HG02943 (cell line): ENCODE measurements at regions not wholly inside any gene's neighbourhood (a gene's known extent, or its start where the extent isn't known, plus 50 kb on each side); places are given as distances from the start of the nearest gene placed in this dataset.
"Not testable (repeated sequence)": the region's sequence is repeated elsewhere in the genome, so short reads cannot be mapped to it uniquely, and the experiment has no call there.

Experiments used
- ATAC-seq: cut with Tn5 transposase; IDR thresholded peaks from one replicate; pipeline ENCODE4 v1.9.1; 2021; ENCODE audit warnings: mild to moderate bottlenecking, low read depth, moderate library complexity; ENCODE audit not compliant: unreplicated experiment

DNA sequence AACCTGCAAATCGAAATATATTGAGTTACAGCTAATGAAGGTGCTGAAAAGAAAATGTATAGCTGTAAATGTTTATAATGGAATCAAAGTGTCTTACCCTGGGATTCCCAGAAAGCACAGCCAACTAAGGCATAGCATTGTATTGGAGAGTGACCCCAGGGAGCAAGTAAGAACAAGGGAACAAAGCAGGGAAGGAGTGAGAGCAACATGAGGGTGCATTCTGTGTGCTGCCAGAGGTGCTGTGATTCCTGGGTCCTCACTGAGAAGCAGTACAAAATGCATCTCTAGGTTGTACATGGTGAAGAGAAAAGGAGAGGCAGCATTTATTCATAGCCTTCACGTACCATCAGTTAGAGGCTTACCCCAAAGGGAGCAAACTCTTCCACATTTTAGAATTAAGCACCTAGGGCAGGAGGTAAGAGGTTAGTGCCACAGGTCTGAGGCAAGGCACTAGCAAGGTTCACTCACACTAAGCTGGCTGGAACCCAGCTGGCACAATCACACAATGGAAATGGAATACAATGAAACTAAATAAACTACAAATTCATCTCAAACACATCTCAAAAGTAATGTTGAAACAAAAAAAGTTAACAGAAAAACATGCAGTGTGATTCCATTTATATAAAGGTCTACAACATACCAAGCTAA lies 151.5 kb upstream of the C2CD4B start:
- no peak for ATAC-seq

DNA sequence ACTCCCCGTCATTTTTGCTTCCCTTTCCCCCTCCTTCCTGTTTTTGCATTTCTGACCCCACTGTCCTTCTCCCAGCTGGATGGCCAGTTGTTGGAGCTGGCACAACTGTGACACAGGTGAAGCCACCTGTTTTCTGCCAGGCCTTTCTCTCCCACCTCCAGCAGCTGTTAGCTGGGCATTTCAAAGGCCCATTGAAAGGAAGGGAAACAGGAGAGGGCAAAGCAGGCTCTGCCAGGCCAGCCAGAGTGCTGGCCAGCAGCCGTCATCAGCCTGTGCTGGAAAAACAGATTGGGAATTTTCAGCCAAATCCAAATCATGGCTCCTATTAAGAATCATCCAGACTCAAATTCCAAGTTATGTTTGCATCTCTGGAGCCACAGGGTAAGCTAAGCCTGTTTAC lies 155.2 kb upstream of the C2CD4B start:
- no peak for ATAC-seq

DNA sequence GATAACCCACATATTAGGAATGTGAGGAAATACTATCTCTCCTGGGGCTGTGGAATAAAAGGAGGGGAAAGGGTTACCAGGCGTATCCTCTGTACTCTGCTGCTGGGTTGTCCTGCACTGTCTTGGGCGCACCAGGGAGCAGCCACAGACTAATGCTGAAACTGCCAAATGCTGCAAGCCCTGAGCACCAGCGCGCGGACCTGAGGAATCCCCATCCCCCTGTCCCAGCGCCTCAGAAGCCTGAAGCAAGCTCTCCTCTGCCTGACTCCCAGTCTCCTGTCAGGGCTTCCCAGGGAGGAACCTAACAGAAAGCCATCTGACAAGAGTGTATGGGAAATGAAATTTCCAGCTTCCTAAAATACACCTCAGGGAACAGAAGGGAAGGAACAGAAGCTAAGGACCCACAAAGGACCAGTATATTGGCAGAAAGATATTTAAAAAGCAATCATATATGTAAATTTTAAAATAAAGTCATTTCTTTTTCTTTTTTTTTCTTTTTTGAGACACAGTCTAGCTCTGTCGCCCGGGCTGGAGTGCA lies 158.3 kb upstream of the C2CD4B start:
- no peak for ATAC-seq

DNA sequence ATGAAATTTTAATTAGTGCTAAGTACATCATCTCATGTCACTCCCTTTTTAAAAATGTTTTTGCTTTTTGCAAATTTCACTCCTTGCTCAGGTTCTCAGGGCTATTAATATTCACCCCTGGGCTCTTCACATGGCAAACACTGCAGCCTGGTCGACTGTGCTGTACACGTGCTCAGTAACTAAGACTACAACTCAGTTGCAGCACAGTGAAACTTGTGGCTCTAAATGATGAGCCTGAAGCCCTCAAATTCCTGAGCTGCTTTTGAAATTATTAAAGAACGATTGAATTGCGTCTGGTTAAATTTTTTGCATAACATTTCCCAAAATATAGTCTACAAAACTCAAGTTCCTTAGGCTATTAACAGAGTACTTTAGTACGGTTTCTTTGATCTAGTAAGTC lies 159.3 kb upstream of the C2CD4B start:
- no peak for ATAC-seq

DNA sequence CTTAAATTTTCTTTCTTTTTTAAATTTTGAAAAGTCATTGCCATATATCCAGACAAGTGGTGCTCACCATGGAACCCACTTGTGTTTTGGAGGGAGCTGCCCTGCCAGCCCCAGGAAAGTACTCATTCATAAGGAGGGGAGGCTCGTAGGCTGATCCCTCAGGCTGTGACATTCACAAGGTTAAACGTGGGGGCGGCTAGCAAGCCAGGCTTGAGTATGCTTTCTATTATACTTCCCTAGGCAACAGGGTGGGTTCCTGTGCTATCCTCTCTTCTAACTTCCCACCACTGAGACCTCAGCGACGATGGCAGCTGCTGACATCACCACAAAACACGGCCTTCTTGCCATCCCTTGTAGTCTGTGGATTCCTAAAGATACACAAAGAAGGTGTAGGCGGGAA lies 160.5 kb upstream of the C2CD4B start:
- ATAC-seq: no peak

DNA sequence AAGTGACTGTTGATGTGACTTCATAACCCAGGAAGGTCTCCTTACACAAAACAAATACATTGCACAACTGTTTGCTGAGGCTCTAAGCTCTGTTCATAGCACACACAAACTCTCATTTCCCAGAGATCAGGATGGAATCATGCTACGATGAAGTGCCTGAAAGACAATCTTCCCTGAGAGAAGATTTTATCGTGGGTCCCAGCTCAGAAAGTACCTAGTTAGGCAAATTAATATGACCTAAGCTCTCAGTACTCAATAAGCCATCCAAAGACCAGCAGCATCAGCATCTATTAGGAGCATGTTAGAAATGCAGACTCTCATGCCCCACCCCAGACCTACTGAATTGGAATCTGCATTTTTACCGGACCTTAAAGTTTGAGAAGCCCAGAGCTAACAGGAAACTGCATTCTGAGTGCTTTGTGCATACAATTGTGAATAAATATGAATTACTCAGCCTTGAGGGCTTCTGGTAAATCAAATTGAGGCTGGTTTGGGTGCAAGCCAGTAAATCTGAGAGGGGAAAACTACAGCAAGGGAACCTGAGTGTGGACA lies 161.5 kb upstream of the C2CD4B start:
- ATAC-seq: no peak

DNA sequence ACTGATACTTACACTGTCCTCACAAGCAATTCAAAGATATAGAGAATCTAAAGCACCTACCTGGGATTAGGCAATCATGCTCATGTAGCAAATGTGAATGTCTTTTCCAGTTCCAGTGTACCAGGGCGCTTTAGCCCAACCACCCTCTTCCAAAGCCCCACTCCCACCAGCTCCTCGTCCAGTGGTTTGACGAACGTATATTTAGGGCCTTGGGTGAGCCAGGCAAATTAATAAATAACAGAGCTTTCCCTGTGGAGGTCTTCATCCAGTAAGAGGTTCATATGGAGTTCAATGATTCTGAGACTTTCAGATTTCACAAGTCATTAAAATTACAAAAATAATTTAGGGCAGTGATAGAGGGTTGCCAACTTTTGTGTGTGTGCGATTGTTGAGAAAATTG lies 162.3 kb upstream of the C2CD4B start:
- ATAC-seq: no peak

DNA sequence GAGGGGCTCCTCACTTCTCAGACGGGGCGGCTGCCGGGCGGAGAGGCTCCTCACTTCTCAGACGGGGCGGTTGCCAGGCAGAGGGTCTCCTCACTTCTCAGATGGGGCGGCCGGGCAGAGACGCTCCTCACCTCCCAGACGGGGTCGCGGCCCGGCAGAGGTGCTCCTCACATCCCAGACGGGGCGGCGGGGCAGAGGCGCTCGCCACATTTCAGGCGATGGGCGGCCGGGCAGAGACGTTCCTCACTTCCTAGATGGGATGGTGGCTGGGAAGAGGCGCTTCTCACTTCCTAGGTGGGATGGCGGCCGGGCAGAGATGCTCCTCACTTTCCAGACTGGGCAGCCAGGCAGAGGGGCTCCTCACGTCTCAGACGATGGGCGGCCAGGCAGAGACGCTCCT lies 167.4 kb upstream of the C2CD4B start:
- not testable (repeated sequence) for ATAC-seq

DNA sequence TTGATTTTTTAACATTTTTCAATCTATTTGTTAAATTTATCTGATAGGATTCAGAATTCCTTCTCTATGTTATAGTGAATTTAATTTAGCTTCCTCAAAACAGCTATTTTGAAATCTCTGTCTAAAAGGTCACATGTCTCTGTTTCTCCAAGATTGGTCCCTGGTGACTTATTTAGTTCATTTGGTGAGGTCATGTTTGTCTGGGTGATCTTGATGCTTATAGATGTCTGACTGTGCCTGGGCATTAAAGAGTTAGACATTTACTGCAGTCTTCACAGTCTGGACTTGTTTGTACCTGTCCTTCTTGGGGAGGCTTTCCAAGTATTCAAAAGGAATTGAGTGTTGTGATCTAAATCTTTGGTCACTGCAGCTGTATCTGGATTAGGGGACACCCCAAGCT lies 169.5 kb upstream of the C2CD4B start:
- ATAC-seq: no peak

DNA sequence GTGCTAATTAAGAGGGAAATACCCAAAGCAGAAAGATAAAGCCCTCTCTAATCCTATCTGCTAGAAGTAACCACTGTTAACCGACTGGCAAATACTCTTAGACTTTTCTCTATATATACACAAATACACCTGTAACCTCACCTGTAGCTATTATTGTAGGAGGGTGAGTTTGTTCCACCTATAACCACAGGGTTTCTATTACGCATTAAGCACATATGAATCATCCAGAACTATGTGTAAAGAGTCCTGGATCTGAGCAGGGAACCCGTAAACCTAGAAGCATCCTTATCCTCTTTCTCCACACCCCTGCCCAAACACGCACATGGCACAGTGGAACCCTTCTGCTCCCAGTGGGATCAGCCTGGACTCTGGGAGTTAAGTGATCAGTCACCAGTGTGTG lies 172.8 kb upstream of the C2CD4B start:
- no peak for ATAC-seq

DNA sequence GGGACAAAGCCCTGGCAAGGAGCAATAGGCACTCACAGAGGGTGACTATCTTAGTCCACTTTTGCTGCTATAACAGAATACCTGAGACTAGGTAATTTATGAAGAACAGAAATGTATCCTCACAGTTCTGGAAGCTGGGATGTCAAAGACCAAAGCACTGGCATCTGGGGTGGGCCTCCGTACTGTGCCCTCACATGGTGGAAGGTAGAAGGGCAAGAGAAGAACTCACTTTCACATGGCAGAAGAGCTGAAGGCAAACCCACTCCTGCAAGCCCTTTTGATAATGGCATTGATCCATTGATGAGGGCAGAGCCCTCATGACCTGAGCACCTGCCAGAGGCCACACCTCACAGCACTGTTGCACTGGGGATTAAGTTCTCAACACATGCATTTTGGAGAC lies 173.4 kb upstream of the C2CD4B start:
- ATAC-seq: no peak

DNA sequence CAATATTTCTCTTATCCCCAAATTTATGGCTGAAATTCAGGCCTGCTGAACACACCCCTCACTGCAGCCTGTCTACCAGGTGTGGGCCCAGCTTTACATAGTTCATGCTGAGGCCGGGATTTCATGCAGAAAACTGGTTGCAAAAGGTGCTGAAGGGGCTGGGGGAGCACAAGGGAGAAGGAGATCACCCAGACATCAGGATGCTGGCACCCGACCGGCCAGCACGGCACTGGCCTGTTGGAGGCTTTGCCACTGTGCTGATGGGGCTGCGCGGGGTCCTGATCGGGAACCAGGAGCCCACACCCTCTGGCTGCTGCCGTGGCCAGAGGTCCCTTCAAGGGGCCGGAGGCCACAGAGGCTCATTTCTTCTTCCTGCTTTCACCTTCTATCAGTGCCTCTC lies 177.9 kb upstream of the C2CD4B start:
- ATAC-seq: no peak

DNA sequence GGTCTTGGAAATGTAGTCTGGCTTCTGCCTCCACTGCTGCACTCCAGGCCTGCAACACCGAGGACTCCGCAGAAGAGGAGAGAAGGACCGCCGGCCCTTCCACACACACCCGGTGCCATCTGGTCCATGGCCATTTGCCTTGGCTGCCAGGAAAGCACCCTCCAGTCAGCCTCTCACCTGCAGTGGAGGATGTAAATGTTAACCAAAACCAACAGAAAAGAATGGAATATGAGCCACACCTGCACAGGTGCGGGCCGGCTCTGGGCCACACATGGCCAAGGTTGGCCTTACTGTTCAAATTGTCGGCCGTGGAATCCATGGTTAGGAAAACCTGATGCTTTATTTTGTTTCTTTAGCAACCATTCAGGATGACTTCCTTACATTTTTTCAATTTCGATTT lies 178.3 kb upstream of the C2CD4B start:
- no peak for ATAC-seq

DNA sequence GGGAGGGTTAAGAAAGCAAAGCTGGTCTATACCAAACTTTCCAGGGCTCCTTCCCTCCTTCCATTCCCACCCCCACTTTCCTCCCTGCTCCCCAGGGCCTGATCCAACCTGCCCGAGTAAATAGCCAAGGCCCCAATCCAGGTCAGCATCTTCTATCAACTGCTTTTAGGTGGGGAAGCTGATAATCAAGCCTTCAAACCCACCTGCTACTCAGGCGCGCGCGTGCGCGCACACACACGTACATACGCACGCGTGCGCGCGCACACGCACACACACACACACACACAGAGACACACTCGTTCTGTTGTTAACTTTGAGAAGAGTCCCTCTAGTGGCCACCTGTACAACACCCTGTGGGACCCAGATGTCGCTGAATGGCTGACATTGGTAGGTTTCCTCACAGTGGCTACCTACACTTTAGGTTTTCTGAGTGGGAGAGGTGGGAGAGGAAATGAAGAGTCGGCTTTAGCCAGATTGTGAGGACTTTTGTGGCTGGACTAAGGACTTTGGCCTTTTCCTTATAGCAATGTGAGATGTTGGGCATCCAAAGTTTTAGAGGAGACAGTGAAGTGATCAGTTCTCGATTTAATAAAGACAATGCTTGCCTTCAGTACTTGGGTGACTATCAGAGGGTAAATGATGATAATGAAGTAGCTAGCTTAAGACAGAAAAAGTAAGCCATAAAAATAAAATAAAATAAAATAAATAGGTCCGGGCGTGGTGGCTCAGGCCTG lies 179.9 kb upstream of the C2CD4B start:
- no peak for ATAC-seq

DNA sequence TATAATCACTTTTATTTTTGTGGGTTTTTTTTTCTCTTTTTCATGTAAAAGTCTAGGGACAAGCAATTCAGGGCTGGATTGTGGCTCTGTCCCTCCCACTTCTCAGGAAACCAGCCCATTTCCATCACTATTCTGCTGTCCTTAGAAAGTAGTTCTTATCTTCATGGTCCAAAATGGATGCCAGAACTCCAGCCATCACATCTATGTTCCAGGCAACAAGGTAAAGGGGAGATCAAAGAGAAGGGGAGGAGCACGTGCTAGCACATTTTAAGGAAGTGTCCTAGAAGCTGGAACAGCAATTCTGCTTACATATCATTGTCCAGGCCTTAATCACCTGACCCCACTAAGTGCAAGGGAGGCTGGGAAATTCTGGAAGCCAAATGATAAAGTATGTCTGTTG lies 181.1 kb upstream of the C2CD4B start:
- ATAC-seq: no peak

DNA sequence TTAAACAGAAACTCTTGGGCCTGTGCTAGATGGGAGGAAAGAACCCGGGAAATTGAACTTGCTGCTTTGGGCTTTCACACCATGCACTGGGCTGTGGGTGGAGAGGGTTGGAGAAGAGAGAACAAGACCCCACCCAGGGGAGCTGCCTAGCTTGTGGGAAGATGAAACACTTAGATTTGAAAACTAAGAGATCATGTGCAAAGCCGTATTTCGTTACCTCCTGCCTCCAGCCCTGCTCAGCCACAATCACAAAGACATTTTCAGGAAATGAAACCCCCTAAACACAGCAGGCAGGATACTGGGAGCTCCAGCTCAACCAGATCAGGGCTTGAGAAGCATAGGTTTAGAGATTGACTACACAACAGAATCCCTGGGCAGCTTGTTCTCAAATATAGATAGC lies 183.0 kb upstream of the C2CD4B start:
- no peak for ATAC-seq

DNA sequence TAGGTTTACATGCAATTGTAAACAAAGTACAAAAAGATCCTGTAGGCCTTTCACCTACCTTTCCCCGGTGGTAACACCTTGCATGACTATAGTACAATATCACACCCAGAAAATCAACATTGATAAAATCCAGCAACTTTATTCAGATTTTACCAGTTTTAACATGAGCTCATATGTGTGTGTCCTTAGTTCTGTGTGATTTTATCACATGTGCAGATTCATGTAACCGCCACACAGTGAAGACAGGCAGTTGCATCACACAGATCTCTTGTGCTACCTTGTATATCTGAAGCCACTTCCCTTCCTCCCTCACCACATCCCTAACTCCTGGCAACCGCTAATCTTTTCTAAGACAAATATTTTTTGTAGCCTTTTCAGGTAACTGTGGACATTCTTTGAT lies 183.5 kb upstream of the C2CD4B start:
- no peak for ATAC-seq

DNA sequence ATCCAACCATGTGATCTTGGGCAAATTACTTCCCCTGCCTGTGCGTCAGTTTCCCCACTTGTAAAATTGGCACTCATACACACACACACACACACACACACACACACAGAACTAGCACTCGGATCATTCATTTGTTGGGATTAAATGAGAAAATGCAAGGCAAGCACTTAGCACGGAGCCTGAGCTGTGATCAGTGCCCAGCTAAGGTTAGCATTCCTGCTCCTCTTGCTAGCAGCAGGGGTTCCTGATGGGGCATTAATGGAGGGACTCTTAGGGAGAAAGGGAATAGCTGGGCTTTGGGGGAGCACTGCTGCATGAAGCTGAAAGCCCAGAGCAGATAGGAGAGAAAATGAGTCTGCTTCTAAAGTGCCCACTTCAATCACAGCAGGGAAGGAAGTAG lies 187.7 kb upstream of the C2CD4B start:
- ATAC-seq: no peak

DNA sequence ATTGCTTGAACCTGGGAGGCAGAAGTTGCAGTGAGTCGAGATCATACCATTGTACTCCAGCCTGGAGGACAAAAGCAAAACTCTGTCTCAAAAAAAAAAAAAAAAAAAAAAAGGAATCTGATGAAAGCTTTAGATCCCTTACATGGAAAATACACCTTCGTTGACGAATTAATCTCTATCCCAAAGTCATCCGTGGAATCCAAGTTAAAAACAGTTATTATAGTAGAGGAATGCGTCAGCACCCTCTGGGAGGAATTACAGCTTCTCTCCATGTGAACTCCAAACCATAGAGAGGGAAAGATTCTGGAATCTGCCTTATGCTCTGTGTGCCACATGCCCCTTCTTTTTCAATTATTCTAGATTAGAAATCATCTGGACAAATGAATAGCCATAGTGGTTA lies 192.3 kb upstream of the C2CD4B start:
- ATAC-seq: no peak

DNA sequence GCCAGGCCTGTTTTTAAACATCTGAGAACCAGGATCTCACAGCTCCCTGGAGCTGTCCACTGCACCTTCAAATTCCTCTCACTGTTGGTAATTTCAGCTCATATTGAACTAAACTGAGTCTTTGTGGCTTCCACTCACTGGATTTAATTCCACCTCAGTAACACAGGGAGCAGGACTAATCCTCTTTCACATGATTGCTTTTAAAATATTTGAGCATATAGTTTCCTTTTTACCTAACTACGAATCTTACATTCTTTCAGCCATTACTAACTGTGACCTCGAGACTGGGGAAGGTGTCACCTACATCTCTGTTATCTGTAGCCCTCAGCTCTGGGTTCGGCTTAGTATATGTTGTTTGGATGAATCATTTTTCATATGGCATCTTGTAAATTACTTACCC lies 194.3 kb upstream of the C2CD4B start:
- ATAC-seq: no peak

DNA sequence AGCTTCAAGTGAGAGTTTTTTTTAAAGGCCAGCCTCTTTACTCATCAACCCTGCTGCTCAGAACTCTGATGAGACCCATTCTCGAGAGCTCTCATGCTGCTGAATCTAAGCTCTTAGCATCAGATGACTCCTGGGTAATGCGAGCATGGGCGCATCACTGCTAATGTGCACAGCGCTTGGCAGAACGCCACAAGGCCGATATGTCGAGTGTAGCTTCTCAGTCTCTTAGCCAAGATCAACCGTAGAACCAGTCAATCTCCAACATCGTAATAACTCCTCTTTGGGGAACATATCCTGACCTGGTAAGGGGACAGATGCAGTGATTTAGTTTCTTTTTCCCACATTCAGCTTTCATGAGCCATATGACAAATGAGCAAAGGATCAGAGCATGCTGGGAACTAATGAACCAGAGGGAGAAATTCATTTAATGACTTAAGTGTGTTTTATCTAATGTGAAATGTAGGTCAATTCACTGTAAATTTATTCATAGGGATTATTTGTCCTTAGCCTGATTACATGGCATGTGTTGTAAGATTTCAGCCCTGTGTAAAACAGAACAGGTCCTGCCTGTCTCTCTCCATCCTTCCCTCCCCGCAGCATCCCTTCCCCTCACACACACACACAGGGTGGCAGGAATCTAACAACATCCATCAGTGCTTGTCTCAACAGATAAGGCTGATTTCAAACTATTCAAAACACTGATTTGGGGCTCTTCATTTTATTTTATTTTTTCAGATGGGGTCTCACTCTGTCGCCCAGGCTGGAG lies 195.4 kb upstream of the C2CD4B start:
- no peak for ATAC-seq
